Activated naive CD8-positive, alpha-beta T cell treated with anti-CD3 and anti-CD28 coated beads, Interleukin-2, amount 50 U/mL, for 24 hours (primary cell): ENCODE measurements at regions not wholly inside any gene's neighbourhood (a gene's known extent, or its start where the extent isn't known, plus 50 kb on each side); places are given as distances from the start of the nearest gene placed in this dataset.

ENCODE experiments used
- ATAC-seq: fragments of 150-1000 bp; cut with Tn5 transposase; one replicate; pipeline ENCODE4 v1.10.0; 2021
- DNase-seq: peaks from one replicate; pipeline ENCODE4 v3.0.0; 2021
- H3K27ac Mint-ChIP-seq: one replicate; pipeline ENCODE4 v1.8.0; 2021; ENCODE audit warnings: mild to moderate bottlenecking, mixed read lengths
- H3K27me3 Mint-ChIP-seq: one replicate; pipeline ENCODE4 v1.8.0; 2021; ENCODE audit warnings: mixed read lengths
- H3K36me3 Mint-ChIP-seq: one replicate; pipeline ENCODE4 v1.8.0; 2021; ENCODE audit warnings: low read depth, mixed read lengths
- H3K4me1 Mint-ChIP-seq: one replicate; pipeline ENCODE4 v1.8.0; 2021; ENCODE audit warnings: mixed read lengths
- H3K4me3 Mint-ChIP-seq: one replicate; pipeline ENCODE4 v1.8.0; 2021; ENCODE audit warnings: mild to moderate bottlenecking, moderate library complexity, mixed read lengths
- H3K9me3 Mint-ChIP-seq: one replicate; pipeline ENCODE4 v1.8.0; 2021; ENCODE audit warnings: mixed read lengths

DNA sequence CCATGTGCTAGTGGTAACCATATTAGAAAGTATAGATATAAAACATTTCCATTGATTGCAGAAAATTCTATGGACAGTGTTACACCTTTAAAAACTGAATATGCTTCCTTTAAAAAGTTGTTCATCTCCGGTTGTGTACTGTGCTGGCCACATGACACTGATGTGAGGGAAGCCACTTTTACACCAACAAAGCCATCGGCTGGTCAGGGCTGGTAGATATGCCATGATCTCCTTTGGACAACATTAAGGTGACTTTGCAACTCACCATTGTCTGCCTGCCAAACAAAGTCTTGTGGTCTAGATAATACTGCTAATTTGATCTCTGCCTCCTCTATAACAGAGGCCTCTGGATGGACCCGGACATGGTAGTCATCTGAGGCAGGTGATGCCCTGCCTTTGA is 156.0 kb upstream of the RARB start:
- H3K27ac Mint-ChIP-seq: no peak overlapping the region
- no peaks in the 10 kb centered on the region for H3K4me1 Mint-ChIP-seq
- H3K27me3 Mint-ChIP-seq: no peaks in the 10 kb centered on the region
- H3K4me3 Mint-ChIP-seq: no peak overlapping the region
- H3K9me3 Mint-ChIP-seq: peaks cover 3% of the 10 kb centered on the region
- no peaks in the 10 kb centered on the region for H3K36me3 Mint-ChIP-seq
- DNase-seq: no peak
- ATAC-seq: no peak

DNA sequence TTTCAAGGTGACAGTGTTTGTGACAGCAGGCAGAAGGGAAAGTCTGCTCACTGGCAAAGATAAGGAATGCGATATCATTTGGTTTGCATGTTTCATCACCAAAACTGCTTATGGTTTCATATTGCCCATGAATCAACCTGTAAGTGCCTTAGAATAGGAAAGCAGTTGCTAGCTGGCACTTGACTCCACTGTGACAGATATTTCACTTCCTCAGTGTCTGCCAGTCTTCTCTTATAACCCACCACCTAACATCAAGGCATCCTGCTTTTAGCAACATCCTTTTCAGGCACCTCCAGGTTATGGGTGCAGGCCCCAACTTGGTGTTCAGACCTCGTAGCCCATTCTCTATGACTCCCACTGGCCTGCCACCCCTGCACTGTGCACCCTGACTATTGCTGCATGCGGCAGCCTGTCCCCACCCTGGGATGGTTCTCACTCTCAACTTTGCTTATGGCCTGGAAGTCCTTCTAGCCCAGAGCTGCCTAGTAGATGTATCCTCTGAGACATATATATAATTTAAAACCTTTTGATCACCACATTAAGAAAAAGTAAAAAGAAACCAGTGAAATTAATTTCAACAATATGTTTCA is 154.4 kb upstream of the RARB start:
- Mint-ChIP-seq H3K27me3 (no peaks in the 10 kb centered on the region), H3K9me3 (no peaks in the 10 kb centered on the region), H3K4me1 (no peaks in the 10 kb centered on the region), H3K36me3 (no peaks in the 10 kb centered on the region), H3K4me3 (no peak overlapping the region), H3K27ac (no peak overlapping the region)
- DNase-seq (no peak), ATAC-seq (no peak)

DNA sequence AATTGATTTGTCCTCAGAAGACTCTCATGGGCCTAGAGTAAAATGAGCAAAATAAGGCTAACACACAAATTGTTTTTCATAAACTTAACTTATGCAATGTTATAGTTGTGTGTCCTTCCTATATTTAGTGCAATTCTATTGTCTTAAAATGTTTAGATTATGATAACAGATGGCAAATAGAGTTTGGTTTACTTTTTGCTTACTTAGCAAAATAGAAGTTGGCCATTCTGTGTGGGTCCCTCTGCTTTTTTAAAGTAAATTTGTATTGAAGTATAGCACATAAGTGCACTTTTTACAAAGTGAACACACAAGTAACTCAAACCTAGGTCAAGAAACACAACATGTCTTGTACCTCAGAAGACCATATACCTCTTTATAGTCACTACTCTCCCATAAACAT is 150.6 kb upstream of the RARB start:
- H3K4me1 Mint-ChIP-seq: no peaks in the 10 kb centered on the region
- H3K27me3 Mint-ChIP-seq: no peaks in the 10 kb centered on the region
- no peaks in the 10 kb centered on the region for H3K36me3 Mint-ChIP-seq
- peaks cover 8% of the 10 kb centered on the region for H3K9me3 Mint-ChIP-seq
- no peak overlapping the region for H3K4me3 Mint-ChIP-seq
- ATAC-seq (no peak), DNase-seq (no peak)
- H3K27ac Mint-ChIP-seq: no peak overlapping the region

DNA sequence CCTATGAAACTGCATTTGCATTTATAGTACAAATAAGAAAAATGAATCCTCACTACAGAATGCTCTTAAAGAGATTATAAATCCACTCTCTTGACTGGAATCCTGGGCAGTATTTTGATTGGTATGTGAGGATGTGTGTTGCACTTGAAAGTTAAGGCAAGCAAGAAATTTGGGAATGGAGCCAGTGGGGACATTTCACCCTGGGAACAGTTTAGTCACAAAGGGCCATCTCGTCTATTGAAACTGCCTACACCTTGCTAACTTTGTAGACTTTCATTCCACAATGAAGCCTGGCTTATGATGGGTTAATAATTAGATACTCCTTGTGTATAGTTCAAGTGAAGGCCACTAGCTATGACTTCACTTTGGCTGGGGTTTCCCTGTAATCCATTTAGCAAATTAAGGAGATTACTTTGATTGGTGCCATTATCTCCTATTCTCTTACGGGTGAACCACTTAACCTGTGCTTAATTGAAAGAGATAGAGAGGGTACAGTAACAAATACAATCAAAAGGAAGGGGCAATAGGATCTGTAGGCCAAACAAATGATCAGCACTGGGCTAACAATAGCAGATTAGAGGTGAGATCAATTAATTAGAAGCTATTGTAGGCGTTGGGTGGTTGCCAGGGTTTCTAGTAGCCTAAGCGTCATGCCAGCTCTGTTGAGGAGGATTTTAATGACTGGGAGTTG is 146.9 kb upstream of the RARB start:
- no peaks in the 10 kb centered on the region for H3K36me3 Mint-ChIP-seq
- H3K9me3 Mint-ChIP-seq: peaks cover 8% of the 10 kb centered on the region
- no peak overlapping the region for H3K27ac Mint-ChIP-seq
- ATAC-seq: no peak
- H3K4me3 Mint-ChIP-seq: no peak overlapping the region
- H3K27me3 Mint-ChIP-seq: no peaks in the 10 kb centered on the region
- H3K4me1 Mint-ChIP-seq: no peaks in the 10 kb centered on the region
- DNase-seq: no peak

DNA sequence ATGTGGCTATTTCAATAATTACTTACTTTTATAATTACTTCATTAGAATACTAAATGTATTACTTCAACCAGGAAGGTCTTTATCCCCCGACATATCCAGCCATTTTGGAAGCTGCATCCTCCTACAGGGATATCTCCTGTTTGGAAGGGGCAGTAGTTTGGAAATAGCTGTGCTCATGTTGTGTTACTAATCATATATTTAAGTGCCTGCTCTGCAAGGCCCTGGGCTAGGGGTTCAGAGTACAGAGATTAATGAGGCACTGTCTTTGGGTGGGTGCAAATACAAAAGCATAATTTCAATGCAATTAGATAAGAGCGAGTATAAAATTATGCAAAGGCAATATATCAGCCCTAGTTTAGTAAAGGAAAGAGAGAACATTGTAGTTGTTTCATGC is 146.3 kb upstream of the RARB start:
- Mint-ChIP-seq H3K27ac (no peak overlapping the region), H3K36me3 (no peaks in the 10 kb centered on the region), H3K27me3 (no peaks in the 10 kb centered on the region), H3K9me3 (peaks cover 11% of the 10 kb centered on the region), H3K4me3 (no peak overlapping the region), H3K4me1 (no peaks in the 10 kb centered on the region)
- ATAC-seq (no peak), DNase-seq (no peak)

DNA sequence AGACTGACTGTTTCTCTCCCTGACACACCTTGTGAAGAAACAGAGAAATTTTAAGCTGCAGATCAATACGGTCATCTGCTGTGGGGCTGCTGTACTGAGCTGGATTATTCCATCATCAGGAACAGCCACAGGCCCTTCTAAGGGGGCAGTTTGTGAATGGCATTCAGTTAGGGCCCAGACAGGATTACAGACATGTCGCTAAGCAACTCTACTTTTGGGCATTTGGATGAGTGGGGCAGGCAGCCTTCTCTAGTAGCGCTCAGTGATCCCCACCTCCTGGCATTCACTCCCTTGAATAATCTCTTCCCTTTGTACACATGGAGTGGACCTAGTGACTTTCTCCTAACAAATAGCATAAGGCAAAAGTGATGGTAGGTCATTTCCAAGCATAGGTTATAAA is 144.4 kb upstream of the RARB start:
- Mint-ChIP-seq H3K36me3 (no peaks in the 10 kb centered on the region), H3K4me1 (no peaks in the 10 kb centered on the region), H3K4me3 (no peak overlapping the region), H3K27ac (no peak overlapping the region), H3K27me3 (no peaks in the 10 kb centered on the region), H3K9me3 (peaks cover 11% of the 10 kb centered on the region)
- DNase-seq: no peak
- no peak for ATAC-seq

DNA sequence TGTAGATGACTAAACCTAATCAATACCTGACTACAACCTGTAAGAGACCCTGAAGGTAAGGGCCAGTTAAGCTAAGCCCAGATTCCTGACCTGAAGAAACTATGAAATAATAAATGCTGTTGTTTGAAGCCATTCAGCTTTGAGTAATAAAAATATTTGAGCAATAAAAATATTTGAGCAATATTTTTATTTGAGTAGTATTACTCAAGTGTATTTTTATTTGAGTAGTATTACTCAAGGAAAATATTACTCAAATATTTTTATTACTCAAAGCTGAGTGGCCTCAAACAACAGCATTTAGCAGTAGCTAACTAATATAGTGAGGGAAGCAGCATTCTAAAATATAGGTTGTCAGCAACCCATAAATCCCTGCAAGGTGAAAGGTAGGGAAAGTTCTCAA is 143.8 kb upstream of the RARB start:
- H3K9me3 Mint-ChIP-seq: peaks cover 8% of the 10 kb centered on the region
- H3K36me3 Mint-ChIP-seq: no peaks in the 10 kb centered on the region
- no peaks in the 10 kb centered on the region for H3K4me1 Mint-ChIP-seq
- DNase-seq: no peak
- H3K27ac Mint-ChIP-seq: no peak overlapping the region
- no peak overlapping the region for H3K4me3 Mint-ChIP-seq
- H3K27me3 Mint-ChIP-seq: no peaks in the 10 kb centered on the region
- ATAC-seq: no peak

DNA sequence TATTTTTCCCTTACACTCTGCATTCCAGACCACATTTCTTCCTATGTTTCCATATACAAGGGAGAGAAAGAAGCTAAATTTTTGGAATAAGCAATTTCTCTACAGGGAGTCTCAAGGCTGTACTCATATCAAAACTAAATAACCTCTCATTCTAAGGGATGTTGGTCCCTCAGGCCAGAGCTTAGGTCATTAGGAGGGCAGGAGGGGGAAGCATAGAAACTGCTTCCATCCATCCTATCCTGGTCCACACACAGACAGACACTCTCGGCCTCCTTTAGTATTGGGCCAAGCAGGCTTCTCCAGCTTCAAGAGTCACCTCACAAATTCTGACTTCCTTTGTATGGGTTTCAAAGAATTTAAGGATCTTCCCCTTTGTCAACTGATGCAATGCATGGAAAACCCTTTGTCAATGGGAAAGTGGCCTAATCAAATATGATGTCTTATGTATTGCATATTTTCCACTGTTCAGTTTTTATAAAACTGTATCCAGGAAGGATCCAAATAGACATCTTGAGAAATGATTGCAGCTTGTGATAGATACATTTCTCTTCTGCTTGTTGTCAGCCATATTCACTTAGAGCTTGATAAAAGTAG is 140.7 kb upstream of the RARB start:
- H3K9me3 Mint-ChIP-seq: peaks cover 3% of the 10 kb centered on the region
- H3K27ac Mint-ChIP-seq: no peak overlapping the region
- no peak for DNase-seq
- H3K4me1 Mint-ChIP-seq: no peaks in the 10 kb centered on the region
- H3K4me3 Mint-ChIP-seq: no peak overlapping the region
- no peaks in the 10 kb centered on the region for H3K36me3 Mint-ChIP-seq
- ATAC-seq: no peak
- H3K27me3 Mint-ChIP-seq: no peaks in the 10 kb centered on the region

DNA sequence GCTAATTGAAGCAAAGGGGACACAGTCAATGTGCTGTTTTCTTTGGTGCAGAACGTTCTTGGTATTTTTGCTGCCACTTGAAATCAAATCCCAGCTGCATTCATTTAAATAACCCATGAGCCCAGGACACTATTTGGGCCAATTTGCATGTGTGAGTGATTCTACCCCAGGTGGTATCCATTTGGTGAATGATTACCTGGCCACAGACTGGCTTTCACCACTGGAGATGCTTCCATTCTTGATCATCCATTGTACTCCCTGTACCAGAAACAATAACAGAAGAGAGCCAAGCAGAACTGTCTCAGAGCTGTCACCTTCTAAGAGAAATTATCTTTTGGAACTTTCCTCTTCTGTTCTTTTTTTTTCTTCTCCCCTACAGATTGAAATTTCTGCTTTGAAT is 139.7 kb upstream of the RARB start:
- DNase-seq (no peak), ATAC-seq (no peak)
- H3K4me3 Mint-ChIP-seq: no peak overlapping the region
- no peaks in the 10 kb centered on the region for H3K4me1 Mint-ChIP-seq
- peaks cover 3% of the 10 kb centered on the region for H3K9me3 Mint-ChIP-seq
- H3K27me3 Mint-ChIP-seq: no peaks in the 10 kb centered on the region
- no peak overlapping the region for H3K27ac Mint-ChIP-seq
- H3K36me3 Mint-ChIP-seq: no peaks in the 10 kb centered on the region

DNA sequence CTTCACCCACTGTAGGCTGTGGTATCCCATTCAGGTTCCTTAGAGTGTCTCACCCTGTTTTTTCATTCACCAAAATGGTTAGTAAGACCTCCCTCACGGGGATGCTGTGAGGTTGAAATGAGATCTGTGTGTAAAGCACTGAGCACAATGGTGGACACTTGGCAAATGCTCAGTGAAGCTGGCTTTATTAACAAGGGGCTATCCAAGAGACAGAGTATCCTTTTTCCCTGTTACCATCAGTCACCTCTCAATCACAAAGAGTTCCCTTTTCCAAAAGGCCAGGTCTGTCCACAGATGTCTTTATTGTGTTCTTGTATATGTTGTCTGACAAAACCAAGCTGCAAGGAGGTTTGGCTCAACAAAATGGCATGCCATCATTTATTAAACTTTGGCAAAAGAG is 138.9 kb upstream of the RARB start:
- peaks cover 6% of the 10 kb centered on the region for H3K9me3 Mint-ChIP-seq
- no peaks in the 10 kb centered on the region for H3K36me3 Mint-ChIP-seq
- H3K4me1 Mint-ChIP-seq: no peaks in the 10 kb centered on the region
- no peak for DNase-seq
- H3K27ac Mint-ChIP-seq: no peak overlapping the region
- no peaks in the 10 kb centered on the region for H3K27me3 Mint-ChIP-seq
- no peak for ATAC-seq
- H3K4me3 Mint-ChIP-seq: no peak overlapping the region

DNA sequence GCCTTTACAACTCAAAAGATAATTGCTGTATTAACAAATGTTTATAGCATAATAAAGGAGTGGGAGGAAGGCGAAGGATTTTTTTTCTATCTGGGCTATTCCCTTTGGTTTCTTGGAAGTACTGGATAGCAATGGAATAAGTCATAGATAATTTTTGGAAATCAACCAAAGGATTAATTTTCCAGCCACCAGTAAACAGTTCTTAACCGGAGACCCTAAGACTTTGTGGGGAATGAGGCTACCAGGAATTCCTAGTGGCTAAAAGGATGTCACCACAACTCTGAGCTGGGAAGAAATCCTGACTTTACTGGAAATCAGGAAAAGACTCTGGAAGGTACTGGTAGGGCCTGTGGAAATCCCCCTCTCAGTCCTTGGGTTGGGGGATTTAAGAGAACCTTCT is 138.4 kb upstream of the RARB start:
- DNase-seq (no peak), ATAC-seq (no peak)
- Mint-ChIP-seq H3K4me3 (no peak overlapping the region), H3K4me1 (no peaks in the 10 kb centered on the region), H3K9me3 (peaks cover 6% of the 10 kb centered on the region), H3K27ac (no peak overlapping the region), H3K27me3 (no peaks in the 10 kb centered on the region), H3K36me3 (no peaks in the 10 kb centered on the region)

DNA sequence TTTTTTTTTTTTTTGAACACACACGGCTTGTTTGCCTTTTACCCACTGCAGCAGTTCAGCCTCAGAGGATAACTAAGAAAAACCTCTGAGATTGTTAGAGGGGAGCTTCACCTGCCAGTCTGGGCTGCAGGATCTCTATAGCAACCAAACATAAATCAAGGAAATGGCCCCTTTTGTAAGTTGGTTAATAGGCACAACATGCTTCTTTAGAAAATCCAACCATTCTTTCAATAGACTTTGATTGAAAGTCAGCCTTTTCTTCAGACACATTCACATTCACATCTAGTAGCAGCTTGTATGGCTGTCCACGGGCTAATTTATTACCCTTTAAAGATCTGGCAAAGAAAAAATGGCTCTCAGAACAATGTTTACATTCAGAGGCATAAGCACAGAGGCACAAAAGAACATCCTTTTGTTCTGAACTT is 136.6 kb upstream of the RARB start:
- H3K4me3 Mint-ChIP-seq: no peak overlapping the region
- H3K9me3 Mint-ChIP-seq: peaks cover 3% of the 10 kb centered on the region
- no peak overlapping the region for H3K27ac Mint-ChIP-seq
- H3K36me3 Mint-ChIP-seq: no peaks in the 10 kb centered on the region
- no peaks in the 10 kb centered on the region for H3K4me1 Mint-ChIP-seq
- no peaks in the 10 kb centered on the region for H3K27me3 Mint-ChIP-seq
- DNase-seq (no peak), ATAC-seq (no peak)

DNA sequence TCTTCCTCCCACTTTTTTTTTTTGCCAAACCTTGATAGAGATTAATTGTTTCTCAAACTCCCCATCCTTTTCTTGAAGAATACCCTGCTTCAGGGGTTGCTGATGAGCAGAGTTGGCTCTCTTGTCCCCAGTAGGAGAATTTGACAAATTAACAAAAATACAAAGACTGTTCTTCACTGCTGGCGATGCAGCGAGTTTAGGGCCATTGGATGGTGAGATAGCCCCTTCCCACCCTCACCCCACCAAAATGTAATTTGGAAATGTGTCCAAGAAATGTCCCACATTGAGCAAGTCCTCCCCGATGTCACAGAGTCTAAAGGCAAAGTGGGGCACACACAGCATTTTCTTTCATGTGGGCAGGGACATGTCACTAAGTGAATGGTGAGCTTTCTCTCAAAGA is 136.0 kb upstream of the RARB start:
- no peak for ATAC-seq
- no peak overlapping the region for H3K27ac Mint-ChIP-seq
- peaks cover 3% of the 10 kb centered on the region for H3K9me3 Mint-ChIP-seq
- no peaks in the 10 kb centered on the region for H3K36me3 Mint-ChIP-seq
- H3K4me1 Mint-ChIP-seq: no peaks in the 10 kb centered on the region
- H3K4me3 Mint-ChIP-seq: no peak overlapping the region
- no peaks in the 10 kb centered on the region for H3K27me3 Mint-ChIP-seq
- DNase-seq: no peak

DNA sequence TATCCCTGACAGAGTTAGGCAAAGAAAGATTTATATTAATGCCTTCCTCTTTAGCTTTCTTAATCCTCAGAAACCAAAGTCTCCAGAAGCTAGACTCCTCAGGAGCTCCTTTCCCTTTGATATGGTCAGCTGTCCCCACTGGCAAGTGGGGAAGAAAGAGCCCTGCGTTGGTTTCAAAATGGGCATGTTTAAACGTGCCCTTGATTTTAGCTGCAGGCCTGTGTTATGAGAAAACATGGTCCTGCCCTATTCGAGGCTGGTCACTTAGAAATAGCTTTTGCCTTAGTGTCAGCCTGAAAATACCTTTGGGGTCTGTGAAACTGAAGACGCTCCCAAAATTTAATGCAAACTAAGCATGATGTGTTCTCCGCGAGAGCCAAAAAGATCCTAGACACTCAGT is 135.5 kb upstream of the RARB start:
- Mint-ChIP-seq H3K4me1 (no peaks in the 10 kb centered on the region), H3K36me3 (no peaks in the 10 kb centered on the region), H3K9me3 (peaks cover 3% of the 10 kb centered on the region), H3K4me3 (no peak overlapping the region), H3K27me3 (no peaks in the 10 kb centered on the region), H3K27ac (no peak overlapping the region)
- ATAC-seq: no peak
- DNase-seq: no peak

DNA sequence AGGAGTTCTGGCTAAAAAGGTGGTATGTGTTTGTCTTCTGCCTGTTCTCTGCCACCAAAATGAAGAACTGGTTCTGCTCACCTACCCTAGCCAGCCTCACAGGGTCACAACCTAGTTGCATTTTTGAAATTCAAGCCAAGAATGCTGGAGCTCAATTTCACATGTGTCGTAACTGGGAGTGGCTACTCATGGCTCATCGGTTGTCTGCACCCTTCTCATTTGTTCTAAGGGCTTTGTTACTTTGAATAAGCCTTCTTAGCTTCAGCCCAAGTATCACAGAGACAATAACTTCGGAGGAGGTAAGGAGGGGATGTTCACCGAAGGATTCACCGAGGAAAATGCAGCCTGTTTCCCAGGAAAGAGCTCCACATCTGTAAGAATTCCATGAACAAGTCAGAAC is 134.3 kb upstream of the RARB start:
- H3K9me3 Mint-ChIP-seq: peaks cover 3% of the 10 kb centered on the region
- H3K4me1 Mint-ChIP-seq: no peaks in the 10 kb centered on the region
- H3K27ac Mint-ChIP-seq: no peak overlapping the region
- H3K27me3 Mint-ChIP-seq: no peaks in the 10 kb centered on the region
- no peak for ATAC-seq
- H3K4me3 Mint-ChIP-seq: no peak overlapping the region
- DNase-seq: no peak
- H3K36me3 Mint-ChIP-seq: no peaks in the 10 kb centered on the region
